HUES64 (cell line): ENCODE measurements at regions not wholly inside any gene's neighbourhood (a gene's known extent, or its start where the extent isn't known, plus 50 kb on each side); places are given as distances from the start of the nearest gene placed in this dataset.
"Not testable (repeated sequence)": the region's sequence is repeated elsewhere in the genome, so short reads cannot be mapped to it uniquely, and the experiment has no call there.

ENCODE experiments used
- H3K27ac ChIP-seq: 2 replicates; pipeline ENCODE4 v1.7.0; 2013; ENCODE audit warnings: low read depth, low read length, inconsistent platforms
- H3K27me3 ChIP-seq: 2 replicates; pipeline ENCODE4 v1.6.1; 2013; ENCODE audit warnings: mild to moderate bottlenecking, low read length; ENCODE audit not compliant: insufficient read depth
- H3K36me3 ChIP-seq: 2 replicates; pipeline ENCODE4 v1.6.1; 2013; ENCODE audit warnings: mild to moderate bottlenecking, low read length; ENCODE audit not compliant: insufficient read depth
- H3K4me1 ChIP-seq: 2 replicates; pipeline ENCODE4 v1.6.1; 2013; ENCODE audit warnings: mild to moderate bottlenecking, low read length, moderate library complexity; ENCODE audit not compliant: insufficient read depth
- H3K4me3 ChIP-seq: 2 replicates; pipeline ENCODE4 v1.5.1; 2013; ENCODE audit warnings: mild to moderate bottlenecking, low read length, moderate library complexity
- H3K9ac ChIP-seq: 2 replicates; pipeline ENCODE4 v1.6.1; 2013; ENCODE audit warnings: mild to moderate bottlenecking, low read depth, low read length
- H3K9me3 ChIP-seq: 2 replicates; pipeline ENCODE4 v1.6.1; 2013; ENCODE audit warnings: low read depth, low read length; ENCODE audit not compliant: insufficient read depth
- WGBS: fragments of 150-250, 120-280 bp; methylation state at CpG from one replicate; pipeline ENCODE4 v1.1.7; 2013; ENCODE audit warnings: missing lambda C conversion rate; 5-methylcytosine and 5-hydroxymethylcytosine counted together

GRCh38 chr2:16738361-16739225 lies 73.0 kb upstream of the CYRIA start:
- no peaks in the 10 kb centered on the region for H3K9me3 ChIP-seq
- H3K4me3 ChIP-seq, result no peak overlapping the region
- H3K9ac ChIP-seq, result no peak overlapping the region
- 92% methylated on average over 5 of the region's 6 CpGs for WGBS
- H3K27ac ChIP-seq, result no peak overlapping the region
- H3K4me1 ChIP-seq, result no peaks in the 10 kb centered on the region
- H3K27me3 ChIP-seq, result no peaks in the 10 kb centered on the region
- no peaks in the 10 kb centered on the region for H3K36me3 ChIP-seq

DNA sequence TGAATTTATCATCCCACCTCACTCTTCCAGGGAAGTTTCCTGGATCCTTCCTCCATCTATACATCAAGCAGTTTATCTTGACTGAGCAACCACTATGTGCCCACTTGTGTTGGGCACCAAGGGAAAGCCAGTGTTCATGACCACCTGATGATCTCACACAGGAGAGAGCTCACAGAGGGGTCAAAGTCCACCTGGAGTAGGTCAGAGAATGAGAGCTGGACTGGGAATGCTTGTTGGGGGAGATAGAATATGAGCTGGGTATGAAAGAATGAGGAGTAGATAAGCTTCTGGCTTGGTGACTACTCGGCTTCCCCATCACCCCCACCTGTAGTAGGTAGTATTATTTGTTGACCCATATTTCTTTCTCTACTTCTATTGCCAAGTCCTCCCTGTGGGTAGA lies 72.2 kb upstream of the CYRIA start:
- Histone ChIP-seq H3K9ac (no peak overlapping the region), H3K36me3 (no peaks in the 10 kb centered on the region), H3K27me3 (no peaks in the 10 kb centered on the region), H3K4me3 (no peak overlapping the region), H3K27ac (no peak overlapping the region), H3K4me1 (no peaks in the 10 kb centered on the region), H3K9me3 (no peaks in the 10 kb centered on the region)
- no CpG with 5 or more reads among the region's 1 CpG for WGBS

- 100% methylated on average over 1 of the region's 2 CpGs for WGBS
- Histone ChIP-seq H3K9me3 (no peaks in the 10 kb centered on the region), H3K27ac (no peak overlapping the region), H3K4me1 (no peaks in the 10 kb centered on the region), H3K9ac (no peak overlapping the region), H3K27me3 (no peaks in the 10 kb centered on the region), H3K4me3 (no peak overlapping the region), H3K36me3 (no peaks in the 10 kb centered on the region)
These were observed 71.0 kb upstream of the CYRIA start for GRCh38 chr2:16736633-16737032.

GRCh38 chr2:16729335-16729734 lies 63.7 kb upstream of the CYRIA start:
- no peak overlapping the region for H3K4me3 ChIP-seq
- H3K4me1 ChIP-seq, result no peaks in the 10 kb centered on the region
- H3K27ac ChIP-seq, result no peak overlapping the region
- no peaks in the 10 kb centered on the region for H3K9me3 ChIP-seq
- H3K27me3 ChIP-seq, result no peaks in the 10 kb centered on the region
- H3K36me3 ChIP-seq, result no peaks in the 10 kb centered on the region
- 96% methylated on average over 5 of the region's 5 CpGs for WGBS
- no peak overlapping the region for H3K9ac ChIP-seq

DNA sequence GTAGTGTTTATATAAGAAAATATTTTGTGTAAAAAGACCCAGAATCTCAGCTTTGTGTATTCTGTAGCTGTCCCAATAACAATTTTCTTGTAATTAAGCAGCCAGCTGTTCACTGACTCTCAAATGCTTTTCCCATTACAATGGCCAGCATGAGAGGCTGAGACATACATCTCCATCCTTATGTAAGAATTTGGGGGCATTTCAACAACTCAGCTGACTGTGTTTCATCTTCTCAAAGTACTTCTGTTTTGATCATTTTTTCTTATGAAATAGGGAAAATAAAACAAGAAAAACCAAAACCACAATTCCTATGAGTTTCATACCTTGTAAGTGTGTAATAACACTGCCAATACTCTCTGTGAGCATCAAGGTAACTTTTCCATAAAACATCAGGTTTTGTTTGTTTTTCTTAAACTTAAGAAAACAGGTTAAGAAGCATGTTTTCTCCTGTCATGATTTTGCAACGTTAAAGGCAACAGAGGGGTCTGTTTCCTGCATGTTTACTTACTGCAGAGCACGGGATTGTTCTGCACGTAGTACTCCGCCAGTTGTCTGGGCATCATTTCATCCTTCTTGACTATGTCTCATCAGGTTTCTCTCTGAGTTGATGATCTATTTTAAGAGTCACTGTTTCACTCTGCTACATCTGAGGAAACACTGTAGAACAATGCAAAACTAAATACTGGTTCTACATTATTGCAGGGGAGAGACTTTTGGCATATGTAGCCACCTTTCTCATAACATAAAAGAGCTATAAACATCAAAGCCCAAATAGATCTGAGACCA lies 62.9 kb upstream of the CYRIA start:
- H3K4me1 ChIP-seq, result no peaks in the 10 kb centered on the region
- H3K4me3 ChIP-seq, result no peak overlapping the region
- no peaks in the 10 kb centered on the region for H3K27me3 ChIP-seq
- H3K27ac ChIP-seq, result no peak overlapping the region
- no peaks in the 10 kb centered on the region for H3K9me3 ChIP-seq
- WGBS, result 84% methylated on average over 4 of the region's 4 CpGs
- no peaks in the 10 kb centered on the region for H3K36me3 ChIP-seq
- no peak overlapping the region for H3K9ac ChIP-seq

DNA sequence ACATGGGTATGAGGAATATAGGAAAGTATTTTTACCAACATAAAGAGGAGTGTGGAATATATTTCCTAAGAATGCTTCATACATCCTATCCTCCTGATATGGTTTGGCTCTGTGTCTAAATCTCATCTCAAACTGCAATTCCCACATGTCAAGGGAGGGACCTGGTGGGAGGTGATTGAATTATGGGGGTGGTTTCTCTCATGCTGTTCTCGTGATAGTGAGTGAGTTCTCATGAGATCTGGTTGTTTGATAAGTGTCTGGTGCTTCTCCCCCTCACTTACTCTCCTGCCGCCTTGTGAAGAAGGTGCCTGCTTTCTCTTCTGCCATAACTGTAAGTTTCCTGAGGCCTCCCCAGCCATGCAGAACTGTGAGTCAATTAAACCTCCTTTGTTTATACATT lies 62.2 kb upstream of the CYRIA start:
- H3K9me3 ChIP-seq, H3K9ac ChIP-seq, H3K36me3 ChIP-seq, H3K27me3 ChIP-seq, H3K27ac ChIP-seq, H3K4me3 ChIP-seq, H3K4me1 ChIP-seq: not testable (repeated sequence)
- 67% methylated on average over 1 of the region's 2 CpGs for WGBS

DNA sequence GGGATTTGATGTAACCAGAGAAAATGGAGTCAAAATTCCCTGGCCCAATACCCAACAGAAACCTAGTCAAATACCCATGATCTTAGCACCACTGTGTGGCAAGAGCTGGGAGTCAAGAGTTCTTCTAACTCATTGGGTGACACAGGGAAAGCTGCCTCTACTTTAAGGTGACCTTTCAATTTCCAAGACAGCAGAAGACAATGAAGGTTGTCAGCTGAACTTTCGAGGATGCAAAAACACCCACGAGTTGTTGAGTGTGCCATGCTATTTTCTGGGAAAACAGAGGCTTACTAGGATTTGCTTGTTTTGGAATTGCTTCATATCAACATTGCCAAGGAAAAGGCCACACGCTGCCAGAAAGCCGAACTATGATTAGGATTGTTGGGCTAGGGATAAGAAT lies 61.6 kb upstream of the CYRIA start:
- 98% methylated on average over 4 of the region's 4 CpGs for WGBS
- no peaks in the 10 kb centered on the region for H3K27me3 ChIP-seq
- H3K36me3 ChIP-seq, result no peaks in the 10 kb centered on the region
- no peak overlapping the region for H3K27ac ChIP-seq
- H3K9ac ChIP-seq, result no peak overlapping the region
- H3K9me3 ChIP-seq, result no peaks in the 10 kb centered on the region
- H3K4me1 ChIP-seq, result peaks cover 3% of the 10 kb centered on the region; the same call in 1 of the 2 replicates
- no peak overlapping the region for H3K4me3 ChIP-seq

DNA sequence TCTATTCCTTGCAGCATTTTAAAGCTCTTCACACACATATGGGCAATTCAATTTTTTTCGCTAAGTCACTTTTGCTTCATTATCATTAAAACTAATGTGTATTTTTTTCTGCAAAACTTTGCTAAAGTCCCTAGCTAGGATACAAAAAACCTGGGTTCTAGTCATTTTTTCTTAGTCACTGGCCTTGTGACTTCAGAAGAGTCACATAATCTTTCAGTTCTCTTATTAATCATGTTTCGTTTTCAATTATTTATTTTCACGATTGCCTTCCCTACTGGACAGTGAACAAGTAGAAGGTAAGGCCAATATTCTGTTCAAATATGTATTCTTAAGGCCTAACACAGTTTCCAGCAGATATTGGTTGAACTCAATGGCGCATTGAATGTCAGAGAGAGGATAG lies 60.9 kb upstream of the CYRIA start:
- WGBS, result 92% methylated on average over 4 of the region's 4 CpGs
- no peak overlapping the region for H3K9ac ChIP-seq
- H3K4me3 ChIP-seq, result no peak overlapping the region
- H3K4me1 ChIP-seq, result peaks cover 4% of the 10 kb centered on the region; the same call in 1 of the 2 replicates
- H3K9me3 ChIP-seq, result no peaks in the 10 kb centered on the region
- H3K27ac ChIP-seq, result no peak overlapping the region
- no peaks in the 10 kb centered on the region for H3K27me3 ChIP-seq
- H3K36me3 ChIP-seq, result no peaks in the 10 kb centered on the region

DNA sequence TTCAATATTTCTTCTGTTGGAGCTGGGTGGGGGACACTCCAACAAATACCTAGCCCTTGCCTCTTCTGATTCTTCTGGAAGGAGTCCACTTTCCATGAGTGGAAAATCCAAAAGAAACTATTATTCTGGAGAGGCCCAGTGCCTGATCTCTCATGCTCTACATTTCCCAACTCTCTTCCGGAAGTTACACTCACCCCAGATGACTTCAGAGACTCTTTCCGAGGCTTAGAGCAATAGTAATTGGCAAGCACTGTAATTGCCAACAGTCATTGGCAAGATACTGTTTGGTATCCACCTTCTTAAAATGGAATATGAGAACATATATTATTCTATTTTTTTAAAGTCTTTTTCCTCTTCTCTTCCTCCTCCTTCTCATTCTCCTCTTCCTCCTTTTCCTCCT lies 60.5 kb upstream of the CYRIA start:
- Histone ChIP-seq H3K4me3 (no peak overlapping the region), H3K4me1 (peaks cover 4% of the 10 kb centered on the region; the same call in 1 of the 2 replicates), H3K27ac (no peak overlapping the region), H3K9ac (no peak overlapping the region), H3K36me3 (no peaks in the 10 kb centered on the region), H3K27me3 (no peaks in the 10 kb centered on the region), H3K9me3 (no peaks in the 10 kb centered on the region)
- 91% methylated on average over 2 of the region's 2 CpGs for WGBS

DNA sequence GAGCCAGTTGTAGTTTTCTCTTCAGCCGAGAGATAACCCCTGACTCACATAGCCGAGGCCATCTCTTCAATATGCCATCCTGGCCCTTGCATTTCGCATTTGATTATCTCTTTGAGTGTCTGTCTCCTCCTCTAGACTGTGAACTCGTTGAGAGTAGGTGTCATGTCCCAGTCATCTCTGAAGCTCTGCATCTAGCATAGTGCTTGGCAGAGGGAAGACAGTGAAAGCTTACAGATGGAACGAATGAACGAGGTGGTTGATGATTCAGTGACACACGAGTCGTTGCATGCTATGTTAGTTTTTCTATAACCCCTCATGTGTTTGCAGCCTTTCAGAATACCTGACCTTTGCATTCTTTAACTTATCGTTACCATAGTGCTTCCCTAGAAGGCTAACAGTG lies 59.9 kb upstream of the CYRIA start:
- Histone ChIP-seq H3K9me3 (no peaks in the 10 kb centered on the region), H3K4me1 (peaks cover 4% of the 10 kb centered on the region; the same call in 1 of the 2 replicates), H3K27me3 (no peaks in the 10 kb centered on the region), H3K4me3 (no peak overlapping the region), H3K9ac (no peak overlapping the region), H3K27ac (no peak overlapping the region), H3K36me3 (no peaks in the 10 kb centered on the region)
- 86% methylated on average over 9 of the region's 9 CpGs for WGBS

DNA sequence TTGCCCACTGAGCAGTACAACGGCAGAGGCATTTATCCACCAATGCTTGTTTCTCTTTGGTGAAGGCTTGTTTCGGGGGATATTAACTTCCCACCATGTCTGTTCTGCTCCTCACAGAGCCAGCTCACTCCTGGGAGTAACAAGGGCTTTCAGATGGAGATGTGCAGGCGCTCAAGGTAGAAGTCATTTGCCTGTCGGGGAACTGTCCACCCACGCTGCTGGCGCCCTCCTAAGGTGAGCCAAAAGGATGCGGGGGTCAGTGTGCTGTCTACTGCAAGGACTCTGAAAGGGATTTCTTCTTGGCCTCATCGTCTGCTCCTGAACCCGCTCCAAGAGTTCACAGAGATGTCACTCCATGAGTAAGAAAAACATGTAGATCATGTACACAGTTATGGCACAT lies 57.0 kb upstream of the CYRIA start:
- H3K27ac ChIP-seq, result no peak overlapping the region
- H3K9me3 ChIP-seq, result no peaks in the 10 kb centered on the region
- no peak overlapping the region for H3K9ac ChIP-seq
- no peaks in the 10 kb centered on the region for H3K27me3 ChIP-seq
- no peaks in the 10 kb centered on the region for H3K36me3 ChIP-seq
- H3K4me1 ChIP-seq, result peaks cover 4% of the 10 kb centered on the region; the same call in 1 of the 2 replicates
- no peak overlapping the region for H3K4me3 ChIP-seq
- 49% methylated on average over 9 of the region's 9 CpGs for WGBS
